ENCODE measurements at regions not wholly inside any gene's neighbourhood (a gene's known extent, or its start where the extent isn't known, plus 50 kb on each side); places are given as distances from the start of the nearest gene placed in this dataset.

- Histone ChIP-seq H3K36me3 (ENCODE audit: insufficient read depth, insufficient read length, low read length) (no peaks in the 10 kb centered on the region), H3K4me3 (ENCODE audit: insufficient read length, low read depth) (no peak overlapping the region), H3K27me3 (ENCODE audit: insufficient read depth, insufficient read length) (no peaks in the 10 kb centered on the region), H3K9me3 (ENCODE audit: insufficient read depth, low read length) (peaks cover 42% of the 10 kb centered on the region), H3K4me1 (ENCODE audit: insufficient read depth, insufficient read length) (no peaks in the 10 kb centered on the region), H3K9ac (ENCODE audit: insufficient read length, low read depth) (no peak overlapping the region)
- DNase-seq (ENCODE audit: low read depth, low spot score), result no peak
- TF ChIP-seq ZNF274 (IDR thresholded peaks at IDR 0.05; ENCODE audit: low read depth, low read length), result no peak
Observed at GRCh38 chr3:152040319-152040718, 166.9 kb downstream of the SUCNR1 start.

- H3K9me3 ChIP-seq (ENCODE audit: insufficient read depth, low read length), result peaks cover 11% of the 10 kb centered on the region
- no peaks in the 10 kb centered on the region for H3K27me3 ChIP-seq (ENCODE audit: insufficient read depth, insufficient read length)
- DNase-seq (ENCODE audit: low read depth, low spot score), result no peak
- no peak overlapping the region for H3K9ac ChIP-seq (ENCODE audit: insufficient read length, low read depth)
- no peak overlapping the region for H3K4me3 ChIP-seq (ENCODE audit: insufficient read length, low read depth)
- no peak for TF ChIP-seq ZNF274 (IDR thresholded peaks at IDR 0.05; ENCODE audit: low read depth, low read length)
- TF ChIP-seq SUZ12 (IDR thresholded peaks at IDR 0.05; ENCODE audit: extremely low read depth, insufficient read depth, insufficient read length), result no peak
- no peak for TF ChIP-seq YY1 (IDR thresholded peaks at IDR 0.05; ENCODE audit: insufficient read depth, insufficient read length)
- no peaks in the 10 kb centered on the region for H3K36me3 ChIP-seq (ENCODE audit: insufficient read depth, insufficient read length, low read length)
- no peaks in the 10 kb centered on the region for H3K4me1 ChIP-seq (ENCODE audit: insufficient read depth, insufficient read length)
Observed at GRCh38 chr3:152043620-152044019, 170.2 kb downstream of the SUCNR1 start.

- DNase-seq (ENCODE audit: low read depth, low spot score), result no peak
- H3K36me3 ChIP-seq (ENCODE audit: insufficient read depth, insufficient read length, low read length), result no peaks in the 10 kb centered on the region
- TF ChIP-seq YY1 (IDR thresholded peaks at IDR 0.05; ENCODE audit: insufficient read depth, insufficient read length), result no peak
- no peak for TF ChIP-seq ZNF274 (IDR thresholded peaks at IDR 0.05; ENCODE audit: low read depth, low read length)
- TF ChIP-seq SUZ12 (IDR thresholded peaks at IDR 0.05; ENCODE audit: extremely low read depth, insufficient read depth, insufficient read length), result no peak
- H3K9ac ChIP-seq (ENCODE audit: insufficient read length, low read depth), result no peak overlapping the region
- H3K27me3 ChIP-seq (ENCODE audit: insufficient read depth, insufficient read length), result no peaks in the 10 kb centered on the region
- H3K4me1 ChIP-seq (ENCODE audit: insufficient read depth, insufficient read length), result no peaks in the 10 kb centered on the region
- H3K9me3 ChIP-seq (ENCODE audit: insufficient read depth, low read length), result no peaks in the 10 kb centered on the region
- H3K4me3 ChIP-seq (ENCODE audit: insufficient read length, low read depth), result no peak overlapping the region
Observed at GRCh38 chr3:152046280-152046679, 172.8 kb downstream of the SUCNR1 start.

GRCh38 chr3:152047465-152047864 is 174.0 kb downstream of the SUCNR1 start:
- no peaks in the 10 kb centered on the region for H3K4me1 ChIP-seq (ENCODE audit: insufficient read depth, insufficient read length)
- DNase-seq (ENCODE audit: low read depth, low spot score), result no peak

GRCh38 chr3:152048831-152049230 is 175.4 kb downstream of the SUCNR1 start:
- no peak overlapping the region for H3K4me3 ChIP-seq (ENCODE audit: insufficient read length, low read depth)
- no peaks in the 10 kb centered on the region for H3K27me3 ChIP-seq (ENCODE audit: insufficient read depth, insufficient read length)
- TF ChIP-seq ZNF274 (IDR thresholded peaks at IDR 0.05; ENCODE audit: low read depth, low read length) (no peak), YY1 (IDR thresholded peaks at IDR 0.05; ENCODE audit: insufficient read depth, insufficient read length) (no peak), SUZ12 (IDR thresholded peaks at IDR 0.05; ENCODE audit: extremely low read depth, insufficient read depth, insufficient read length) (no peak)
- H3K9ac ChIP-seq (ENCODE audit: insufficient read length, low read depth), result no peak overlapping the region
- H3K9me3 ChIP-seq (ENCODE audit: insufficient read depth, low read length), result no peaks in the 10 kb centered on the region
- H3K4me1 ChIP-seq (ENCODE audit: insufficient read depth, insufficient read length), result no peaks in the 10 kb centered on the region
- no peaks in the 10 kb centered on the region for H3K36me3 ChIP-seq (ENCODE audit: insufficient read depth, insufficient read length, low read length)
- DNase-seq (ENCODE audit: low read depth, low spot score), result no peak

More at GRCh38 chr3:152047465-152047864, 174.0 kb downstream of the SUCNR1 start:
- Histone ChIP-seq H3K27me3 (ENCODE audit: insufficient read depth, insufficient read length) (no peaks in the 10 kb centered on the region), H3K9me3 (ENCODE audit: insufficient read depth, low read length) (no peaks in the 10 kb centered on the region), H3K9ac (ENCODE audit: insufficient read length, low read depth) (no peak overlapping the region), H3K4me3 (ENCODE audit: insufficient read length, low read depth) (no peak overlapping the region), H3K36me3 (ENCODE audit: insufficient read depth, insufficient read length, low read length) (no peaks in the 10 kb centered on the region)
- TF ChIP-seq ZNF274 (IDR thresholded peaks at IDR 0.05; ENCODE audit: low read depth, low read length), result no peak
- TF ChIP-seq SUZ12 (IDR thresholded peaks at IDR 0.05; ENCODE audit: extremely low read depth, insufficient read depth, insufficient read length), result no peak
- no peak for TF ChIP-seq YY1 (IDR thresholded peaks at IDR 0.05; ENCODE audit: insufficient read depth, insufficient read length)

GRCh38 chr3:152050903-152051302 is 177.5 kb downstream of the SUCNR1 start:
- no peaks in the 10 kb centered on the region for H3K9me3 ChIP-seq (ENCODE audit: insufficient read depth, low read length)
- H3K4me1 ChIP-seq (ENCODE audit: insufficient read depth, insufficient read length), result no peaks in the 10 kb centered on the region
- no peaks in the 10 kb centered on the region for H3K36me3 ChIP-seq (ENCODE audit: insufficient read depth, insufficient read length, low read length)
- TF ChIP-seq SUZ12 (IDR thresholded peaks at IDR 0.05; ENCODE audit: extremely low read depth, insufficient read depth, insufficient read length), result no peak
- no peak for TF ChIP-seq YY1 (IDR thresholded peaks at IDR 0.05; ENCODE audit: insufficient read depth, insufficient read length)
- TF ChIP-seq ZNF274 (IDR thresholded peaks at IDR 0.05; ENCODE audit: low read depth, low read length), result no peak
- H3K4me3 ChIP-seq (ENCODE audit: insufficient read length, low read depth), result no peak overlapping the region
- no peak overlapping the region for H3K9ac ChIP-seq (ENCODE audit: insufficient read length, low read depth)
- no peaks in the 10 kb centered on the region for H3K27me3 ChIP-seq (ENCODE audit: insufficient read depth, insufficient read length)
- no peak for DNase-seq (ENCODE audit: low read depth, low spot score)

GRCh38 chr3:152051501-152052404 is 178.3 kb downstream of the SUCNR1 start:
- H3K9ac ChIP-seq (ENCODE audit: insufficient read length, low read depth), result no peak overlapping the region
- H3K4me3 ChIP-seq (ENCODE audit: insufficient read length, low read depth), result no peak overlapping the region
- no peaks in the 10 kb centered on the region for H3K36me3 ChIP-seq (ENCODE audit: insufficient read depth, insufficient read length, low read length)
- TF ChIP-seq SUZ12 (IDR thresholded peaks at IDR 0.05; ENCODE audit: extremely low read depth, insufficient read depth, insufficient read length), result no peak
- no peak for TF ChIP-seq ZNF274 (IDR thresholded peaks at IDR 0.05; ENCODE audit: low read depth, low read length)
- no peak for TF ChIP-seq YY1 (IDR thresholded peaks at IDR 0.05; ENCODE audit: insufficient read depth, insufficient read length)
- no peak for DNase-seq (ENCODE audit: low read depth, low spot score)
- no peaks in the 10 kb centered on the region for H3K4me1 ChIP-seq (ENCODE audit: insufficient read depth, insufficient read length)
- H3K9me3 ChIP-seq (ENCODE audit: insufficient read depth, low read length), result no peaks in the 10 kb centered on the region
- H3K27me3 ChIP-seq (ENCODE audit: insufficient read depth, insufficient read length), result no peaks in the 10 kb centered on the region

Measured in NT2/D1 (cell line).